ENCODE measurements at regions not wholly inside any gene's neighbourhood (a gene's known extent, or its start where the extent isn't known, plus 50 kb on each side); places are given as distances from the start of the nearest gene placed in this dataset.

DNA sequence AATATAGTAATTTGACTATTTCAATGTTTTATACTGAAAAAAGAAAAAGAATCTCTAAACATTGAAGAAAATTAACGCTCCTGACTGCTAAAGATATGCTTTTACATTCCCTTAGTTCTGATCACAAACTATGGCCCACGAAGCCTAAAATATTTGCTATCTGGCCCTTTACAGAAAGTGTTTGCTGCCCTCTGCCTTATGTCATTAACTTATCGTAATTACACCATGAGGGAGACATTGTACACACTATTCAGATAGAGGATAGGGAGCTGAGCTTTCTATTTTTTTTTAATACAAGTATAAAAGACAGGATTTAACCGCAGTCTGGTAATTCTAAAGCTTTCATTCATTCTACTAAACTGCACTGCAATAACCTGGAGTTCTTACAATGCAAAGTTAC is 393.1 kb upstream of the DCC start:
- Histone ChIP-seq H3K4me1 (ENCODE audit: control insufficient read depth in 5 of 5, insufficient read depth in 5 of 5, low read length in 5 of 5) (no peaks in the 10 kb centered on the region), H3K4me3 (no peak overlapping the region), H3K9me3 (ENCODE audit: control insufficient read depth in 4 of 4, insufficient read depth in 3 of 4, low read length in 3 of 4) (peaks cover 0 to 3% (median 0%) of the 10 kb centered on the region in 4 donors), H3K27ac (ENCODE audit: low read depth in 1 of 2, low read length in 1 of 2) (no peak overlapping the region), H3K9ac (ENCODE audit: insufficient read depth in 1 of 2, low read length in 2 of 2) (no peak overlapping the region), H3K27me3 (ENCODE audit: control insufficient read depth in 3 of 3, insufficient read depth in 3 of 3, low read length in 2 of 3) (no peaks in the 10 kb centered on the region), H3K36me3 (ENCODE audit: control insufficient read depth in 4 of 4, insufficient read depth in 4 of 4, low read length in 4 of 4) (no peaks in the 10 kb centered on the region)
- 72 to 82% methylated on average over 4 of the region's 4 CpGs for WGBS, 2 donors
- no peak for DNase-seq
- TF ChIP-seq, protein P1, sequence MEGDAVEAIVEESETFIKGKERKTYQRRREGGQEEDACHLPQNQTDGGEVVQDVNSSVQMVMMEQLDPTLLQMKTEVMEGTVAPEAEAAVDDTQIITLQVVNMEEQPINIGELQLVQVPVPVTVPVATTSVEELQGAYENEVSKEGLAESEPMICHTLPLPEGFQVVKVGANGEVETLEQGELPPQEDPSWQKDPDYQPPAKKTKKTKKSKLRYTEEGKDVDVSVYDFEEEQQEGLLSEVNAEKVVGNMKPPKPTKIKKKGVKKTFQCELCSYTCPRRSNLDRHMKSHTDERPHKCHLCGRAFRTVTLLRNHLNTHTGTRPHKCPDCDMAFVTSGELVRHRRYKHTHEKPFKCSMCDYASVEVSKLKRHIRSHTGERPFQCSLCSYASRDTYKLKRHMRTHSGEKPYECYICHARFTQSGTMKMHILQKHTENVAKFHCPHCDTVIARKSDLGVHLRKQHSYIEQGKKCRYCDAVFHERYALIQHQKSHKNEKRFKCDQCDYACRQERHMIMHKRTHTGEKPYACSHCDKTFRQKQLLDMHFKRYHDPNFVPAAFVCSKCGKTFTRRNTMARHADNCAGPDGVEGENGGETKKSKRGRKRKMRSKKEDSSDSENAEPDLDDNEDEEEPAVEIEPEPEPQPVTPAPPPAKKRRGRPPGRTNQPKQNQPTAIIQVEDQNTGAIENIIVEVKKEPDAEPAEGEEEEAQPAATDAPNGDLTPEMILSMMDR (IDR thresholded peaks at IDR 0.05; ENCODE audit: control extremely low read depth, extremely low read depth) = no peak
- ATAC-seq (ENCODE audit: insufficient read depth, low FRiP score) = no peak

- no peak for ATAC-seq (ENCODE audit: insufficient read depth, low FRiP score)
These were observed 387.2 kb upstream of the DCC start for GRCh38 chr18:51952844-51953243.

DNA sequence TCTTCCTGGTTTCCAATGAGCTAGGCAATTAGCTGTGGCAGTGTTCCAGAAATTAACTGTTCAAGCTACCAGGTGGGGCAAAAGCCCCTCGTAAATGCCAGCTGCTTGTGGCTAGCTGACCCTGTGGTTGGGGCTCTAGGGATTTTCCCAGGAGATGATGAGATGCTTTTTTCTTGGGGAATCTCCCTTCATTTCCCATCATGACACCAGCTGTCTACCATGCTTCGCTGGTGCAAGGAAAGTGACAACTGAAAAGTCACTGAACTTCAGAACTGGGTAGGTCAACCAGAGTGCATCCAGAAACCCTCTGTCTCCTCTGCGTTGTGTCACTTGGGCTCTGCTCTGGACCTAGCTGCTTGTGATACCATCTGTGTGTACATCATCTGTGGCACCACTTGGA is 386.5 kb upstream of the DCC start:
- no peak for ATAC-seq (ENCODE audit: insufficient read depth, low FRiP score)
- TF ChIP-seq, protein P1 (IDR thresholded peaks at IDR 0.05; ENCODE audit: control extremely low read depth, extremely low read depth) = no peak
- H3K9me3 ChIP-seq (ENCODE audit: control insufficient read depth in 4 of 4, insufficient read depth in 3 of 4, low read length in 3 of 4) = peaks cover 0 to 8% (median 0%) of the 10 kb centered on the region in 4 donors
- H3K27ac ChIP-seq (ENCODE audit: low read depth in 1 of 2, low read length in 1 of 2) = no peak overlapping the region
- no peak overlapping the region for H3K9ac ChIP-seq (ENCODE audit: insufficient read depth in 1 of 2, low read length in 2 of 2)
- H3K36me3 ChIP-seq (ENCODE audit: control insufficient read depth in 4 of 4, insufficient read depth in 4 of 4, low read length in 4 of 4) = no peaks in the 10 kb centered on the region
- H3K4me3 ChIP-seq = no peak overlapping the region
- H3K4me1 ChIP-seq (ENCODE audit: control insufficient read depth in 5 of 5, insufficient read depth in 5 of 5, low read length in 5 of 5) = no peaks in the 10 kb centered on the region
- DNase-seq = no peak
- H3K27me3 ChIP-seq (ENCODE audit: control insufficient read depth in 3 of 3, insufficient read depth in 3 of 3, low read length in 2 of 3) = no peaks in the 10 kb centered on the region
- 78 to 84% methylated on average over 3 of the region's 3 CpGs for WGBS, 2 donors

More at GRCh38 chr18:51952844-51953243, 387.2 kb upstream of the DCC start:
- Histone ChIP-seq H3K36me3 (ENCODE audit: control insufficient read depth in 4 of 4, insufficient read depth in 4 of 4, low read length in 4 of 4) (no peaks in the 10 kb centered on the region), H3K9me3 (ENCODE audit: control insufficient read depth in 4 of 4, insufficient read depth in 3 of 4, low read length in 3 of 4) (peaks cover 0 to 8% (median 0%) of the 10 kb centered on the region in 4 donors), H3K9ac (ENCODE audit: insufficient read depth in 1 of 2, low read length in 2 of 2) (no peak overlapping the region), H3K27me3 (ENCODE audit: control insufficient read depth in 3 of 3, insufficient read depth in 3 of 3, low read length in 2 of 3) (no peaks in the 10 kb centered on the region), H3K4me3 (no peak overlapping the region), H3K27ac (ENCODE audit: low read depth in 1 of 2, low read length in 1 of 2) (no peak overlapping the region), H3K4me1 (ENCODE audit: control insufficient read depth in 5 of 5, insufficient read depth in 5 of 5, low read length in 5 of 5) (no peaks in the 10 kb centered on the region)
- WGBS, 2 donors = 67 to 79% methylated on average over 2 of the region's 2 CpGs
- TF ChIP-seq, protein P1 (IDR thresholded peaks at IDR 0.05; ENCODE audit: control extremely low read depth, extremely low read depth) = no peak
- no peak for DNase-seq

- Histone ChIP-seq H3K9ac (ENCODE audit: insufficient read depth in 1 of 2, low read length in 2 of 2) (no peak overlapping the region), H3K36me3 (ENCODE audit: control insufficient read depth in 4 of 4, insufficient read depth in 4 of 4, low read length in 4 of 4) (no peaks in the 10 kb centered on the region), H3K9me3 (ENCODE audit: control insufficient read depth in 4 of 4, insufficient read depth in 3 of 4, low read length in 3 of 4) (peaks cover 0 to 8% (median 0%) of the 10 kb centered on the region in 4 donors), H3K27me3 (ENCODE audit: control insufficient read depth in 3 of 3, insufficient read depth in 3 of 3, low read length in 2 of 3) (no peaks in the 10 kb centered on the region), H3K27ac (ENCODE audit: low read depth in 1 of 2, low read length in 1 of 2) (no peak overlapping the region), H3K4me3 (no peak overlapping the region), H3K4me1 (ENCODE audit: control insufficient read depth in 5 of 5, insufficient read depth in 5 of 5, low read length in 5 of 5) (no peaks in the 10 kb centered on the region)
- 84 to 86% methylated on average over 6 of the region's 6 CpGs for WGBS, 2 donors
- TF ChIP-seq, protein P1 (IDR thresholded peaks at IDR 0.05; ENCODE audit: control extremely low read depth, extremely low read depth) = no peak
- ATAC-seq (ENCODE audit: insufficient read depth, low FRiP score) (no peak), DNase-seq (no peak)
These were observed 384.9 kb upstream of the DCC start for GRCh38 chr18:51955136-51955535.

Measured in lung (tissue), 11 donors.